Stimulated activated CD8-positive, alpha-beta memory T cell treated with anti-CD3 and anti-CD28 coated beads, Interleukin-4, amount 100 ng/mL, for 24 hours (primary cell): ENCODE measurements at regions not wholly inside any gene's neighbourhood (a gene's known extent, or its start where the extent isn't known, plus 50 kb on each side); places are given as distances from the start of the nearest gene placed in this dataset.
"Not testable (repeated sequence)": the region's sequence is repeated elsewhere in the genome, so short reads cannot be mapped to it uniquely, and the experiment has no call there.

Source experiments
- DNase-seq: peaks from one replicate; pipeline ENCODE4 v3.0.0-alpha.2; 2020; ENCODE audit warnings: low read depth

- no peak for DNase-seq
These were observed 70.6 kb upstream of the ZNF746 start for GRCh38 chr7:149568218-149568617.

- no peak for DNase-seq
These were observed 68.5 kb upstream of the ZNF746 start for GRCh38 chr7:149566103-149566502.

- DNase-seq, result no peak
These were observed 67.4 kb upstream of the ZNF746 start for GRCh38 chr7:149565096-149565382.

GRCh38 chr7:149564340-149565095, 66.9 kb upstream of the ZNF746 start:
- DNase-seq, result no peak

- DNase-seq, result no peak
These were observed 65.0 kb upstream of the ZNF746 start for GRCh38 chr7:149562602-149563001.

GRCh38 chr7:149561072-149561471, 63.5 kb upstream of the ZNF746 start:
- no peak for DNase-seq

- no peak for DNase-seq
These were observed 62.1 kb upstream of the ZNF746 start for GRCh38 chr7:149559711-149560110.

- DNase-seq, result no peak
These were observed 60.7 kb upstream of the ZNF746 start for GRCh38 chr7:149558149-149558861.

- not testable (repeated sequence) for DNase-seq
These were observed 58.9 kb upstream of the ZNF746 start for GRCh38 chr7:149556525-149556924.

- DNase-seq, result not testable (repeated sequence)
These were observed 57.2 kb upstream of the ZNF746 start for GRCh38 chr7:149554821-149555220.

- not testable (repeated sequence) for DNase-seq
These were observed 56.4 kb upstream of the ZNF746 start for GRCh38 chr7:149553991-149554390.

GRCh38 chr7:149552799-149553198, 55.2 kb upstream of the ZNF746 start:
- no peak for DNase-seq
